GM23248 (cell line): ENCODE measurements at regions not wholly inside any gene's neighbourhood (a gene's known extent, or its start where the extent isn't known, plus 50 kb on each side); places are given as distances from the start of the nearest gene placed in this dataset.

Source experiments
- EZH2 ChIP-seq: fragments of 200-600 bp; sonication (generic); IDR thresholded peaks from 2 replicates; pipeline ENCODE4 v1.6.1; 2018; ENCODE audit warnings: antibody characterized with exemption, mild to moderate bottlenecking; ENCODE audit not compliant: insufficient read depth, poor library complexity, severe bottlenecking
- EZH2phosphoT487 ChIP-seq: fragments of 200-600 bp; sonication (generic); IDR thresholded peaks from 2 replicates; pipeline ENCODE4 v1.6.1; 2018; ENCODE audit warnings: antibody characterized with exemption, moderate library complexity, mild to moderate bottlenecking, low read depth; ENCODE audit not compliant: insufficient read depth

GRCh38 chr12:19718401-19718800 lies 279.1 kb downstream of the AEBP2 start:
- TF ChIP-seq EZH2phosphoT487 (no peak), EZH2 (no peak)
